Activated T-cell treated with anti-CD3 and anti-CD28 coated beads, Interleukin-2, amount 50 U/mL, for 24 hours (primary cell): ENCODE measurements at regions not wholly inside any gene's neighbourhood (a gene's known extent, or its start where the extent isn't known, plus 50 kb on each side); places are given as distances from the start of the nearest gene placed in this dataset.
"Not testable (repeated sequence)": the region's sequence is repeated elsewhere in the genome, so short reads cannot be mapped to it uniquely, and the experiment has no call there.

ENCODE experiments used
- DNase-seq: peaks from one replicate; pipeline ENCODE4 v3.0.0-alpha.2; 2020
- H3K27ac Mint-ChIP-seq: 2 replicates; pipeline ENCODE4 v1.8.0; 2020; ENCODE audit warnings: mild to moderate bottlenecking, mixed read lengths
- H3K27me3 Mint-ChIP-seq: 2 replicates; pipeline ENCODE4 v1.8.0; 2020; ENCODE audit warnings: mixed read lengths
- H3K36me3 Mint-ChIP-seq: 2 replicates; pipeline ENCODE4 v1.8.0; 2020; ENCODE audit warnings: low read depth, mixed read lengths
- H3K4me1 Mint-ChIP-seq: 2 replicates; pipeline ENCODE4 v1.8.0; 2020; ENCODE audit warnings: low read depth, mixed read lengths
- H3K4me3 Mint-ChIP-seq: 2 replicates; pipeline ENCODE4 v1.8.0; 2020; ENCODE audit warnings: mild to moderate bottlenecking, moderate library complexity, mixed read lengths
- H3K9me3 Mint-ChIP-seq: 2 replicates; pipeline ENCODE4 v1.8.0; 2020; ENCODE audit warnings: mixed read lengths

- Mint-ChIP-seq H3K9me3 (no peaks in the 10 kb centered on the region), H3K27ac (no peak overlapping the region), H3K4me3 (no peak overlapping the region), H3K4me1 (no peaks in the 10 kb centered on the region), H3K36me3 (no peaks in the 10 kb centered on the region), H3K27me3 (peaks cover 7% of the 10 kb centered on the region)
- no peak for DNase-seq
Observed at GRCh38 chr10:33883881-33884280, 549.4 kb upstream of the NRP1 start.

- Mint-ChIP-seq H3K27me3 (peaks cover 7% of the 10 kb centered on the region), H3K36me3 (no peaks in the 10 kb centered on the region), H3K4me3 (no peak overlapping the region), H3K4me1 (no peaks in the 10 kb centered on the region), H3K9me3 (no peaks in the 10 kb centered on the region), H3K27ac (no peak overlapping the region)
- no peak for DNase-seq
Observed at GRCh38 chr10:33882996-33883395, 548.5 kb upstream of the NRP1 start.

DNA sequence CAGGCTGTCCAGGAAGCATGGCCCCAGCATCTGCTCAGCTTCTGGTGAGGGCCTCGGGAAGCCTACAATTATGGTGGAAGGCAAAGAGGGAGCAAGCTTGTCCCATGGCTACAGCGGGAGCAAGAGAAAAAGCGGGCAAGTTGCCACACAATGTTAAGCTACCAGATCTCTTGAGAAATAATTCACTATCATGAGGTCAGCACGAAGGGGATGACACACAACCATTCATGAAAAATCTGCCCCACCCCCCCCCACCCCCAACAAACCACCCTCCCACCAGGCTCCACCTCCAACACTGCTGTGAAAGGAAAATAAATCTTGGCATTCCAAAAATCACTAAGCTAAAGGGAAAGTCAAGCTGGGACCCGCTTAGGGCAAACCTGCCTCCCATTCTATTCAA lies 545.8 kb upstream of the NRP1 start:
- H3K27me3 Mint-ChIP-seq: peaks cover 10% of the 10 kb centered on the region

DNA sequence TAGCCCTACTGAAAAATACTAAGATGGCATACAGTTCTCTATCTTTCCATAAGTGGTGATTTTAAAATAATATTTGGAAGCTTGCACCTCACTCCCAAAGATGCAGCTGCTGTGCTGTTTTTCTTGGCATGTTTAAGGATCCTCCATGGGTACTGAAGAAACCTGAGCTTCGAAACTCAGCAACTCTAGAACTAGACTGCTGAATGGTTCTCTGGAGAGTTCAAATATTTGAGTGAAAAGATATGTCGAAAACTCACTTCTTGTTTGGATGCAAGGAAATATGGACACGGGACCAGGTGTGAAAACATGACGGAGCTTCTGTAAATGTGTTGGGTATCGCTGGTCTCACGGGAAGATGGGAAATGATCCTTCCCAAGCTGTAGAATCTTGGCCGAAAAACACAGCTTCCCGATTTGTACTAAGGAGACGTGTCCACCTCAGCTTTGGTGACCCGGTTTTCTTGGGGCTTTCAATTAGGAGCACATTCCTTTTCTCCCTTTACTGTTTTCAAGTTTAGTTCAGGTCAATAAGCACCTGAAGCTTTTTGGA lies 543.8 kb upstream of the NRP1 start:
- Mint-ChIP-seq H3K4me3 (no peak overlapping the region), H3K36me3 (no peaks in the 10 kb centered on the region), H3K4me1 (no peaks in the 10 kb centered on the region), H3K27me3 (peaks cover 10% of the 10 kb centered on the region), H3K9me3 (no peaks in the 10 kb centered on the region), H3K27ac (no peak overlapping the region)
- no peak for DNase-seq

More for the DNA sequence above, 545.8 kb upstream of the NRP1 start:
- no peak overlapping the region for H3K27ac Mint-ChIP-seq
- no peaks in the 10 kb centered on the region for H3K36me3 Mint-ChIP-seq
- no peak overlapping the region for H3K4me3 Mint-ChIP-seq
- H3K9me3 Mint-ChIP-seq: no peaks in the 10 kb centered on the region
- H3K4me1 Mint-ChIP-seq: no peaks in the 10 kb centered on the region
- DNase-seq: no peak

DNA sequence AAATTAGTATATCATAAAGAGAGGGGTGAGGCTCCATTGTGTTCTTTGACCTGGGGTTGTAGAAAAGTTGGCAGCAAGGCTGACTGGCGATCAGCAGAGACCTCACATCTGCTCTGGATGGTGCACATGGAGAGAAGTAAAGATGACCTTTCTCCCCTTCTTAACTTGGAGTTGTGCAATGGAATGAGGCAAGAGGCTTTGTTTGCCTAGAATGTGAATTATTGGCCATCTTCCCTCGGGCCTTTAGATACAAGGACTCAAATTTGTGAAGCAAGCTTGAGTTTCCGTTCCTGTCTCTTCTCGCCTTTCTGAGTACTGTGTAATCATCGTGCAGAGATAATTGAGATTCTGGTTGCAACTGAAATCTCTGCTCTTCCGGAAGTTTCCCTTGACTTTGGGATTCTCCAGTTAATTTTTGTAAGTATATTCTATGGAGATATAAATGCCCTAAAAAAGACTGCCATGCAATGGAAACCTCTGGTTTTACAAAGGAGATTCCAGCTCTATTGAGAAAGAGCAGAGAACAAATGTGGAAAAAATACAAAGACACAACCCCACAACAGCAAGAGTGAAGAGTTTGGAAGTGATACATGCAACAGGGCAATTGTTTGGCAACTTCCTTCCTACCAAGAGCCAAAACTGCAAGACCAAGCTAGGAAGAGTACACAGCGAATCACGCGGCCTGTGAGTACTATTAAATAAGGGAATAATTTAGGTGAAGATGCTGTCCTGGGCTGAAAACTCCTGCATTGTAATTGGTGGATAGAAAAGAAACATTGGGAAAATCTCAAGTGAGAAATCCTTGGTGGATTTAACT lies 542.3 kb upstream of the NRP1 start:
- DNase-seq: no peak
- Mint-ChIP-seq H3K4me3 (no peak overlapping the region), H3K27ac (no peak overlapping the region), H3K36me3 (no peaks in the 10 kb centered on the region), H3K4me1 (no peaks in the 10 kb centered on the region), H3K9me3 (no peaks in the 10 kb centered on the region), H3K27me3 (peaks cover 9% of the 10 kb centered on the region)

DNA sequence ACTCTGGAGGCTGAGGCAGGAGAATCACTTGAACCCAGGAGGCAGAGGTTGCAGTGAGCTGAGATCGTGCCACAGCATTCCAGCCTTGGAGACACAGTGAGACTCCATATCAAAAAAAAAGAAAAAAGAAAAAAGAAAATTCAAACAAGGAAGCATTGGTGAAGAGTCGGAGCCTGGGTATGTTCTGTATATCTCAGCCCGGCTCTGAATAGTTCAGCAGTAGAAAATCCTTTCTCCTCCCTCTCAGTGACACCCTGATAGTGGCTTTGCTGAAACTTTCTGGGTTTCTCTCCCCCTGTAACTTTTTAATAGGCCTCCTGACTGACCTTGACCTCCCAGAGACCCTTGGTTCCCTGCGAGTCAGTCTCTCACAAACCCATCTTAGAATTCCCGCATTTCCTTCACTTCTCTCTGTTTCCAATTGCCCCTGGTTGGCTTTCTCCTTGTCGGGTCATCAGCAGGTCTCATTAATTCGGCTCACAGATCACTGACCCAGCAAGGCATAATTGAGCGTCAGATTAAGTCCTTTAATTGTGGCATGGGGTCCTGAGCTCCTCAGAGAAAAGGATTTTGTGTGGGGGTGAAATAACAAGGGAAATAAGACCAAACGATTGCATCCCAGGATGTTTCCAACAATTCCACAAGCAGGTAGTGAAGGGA lies 541.6 kb upstream of the NRP1 start:
- Mint-ChIP-seq H3K4me3 (no peak overlapping the region), H3K9me3 (no peaks in the 10 kb centered on the region), H3K4me1 (no peaks in the 10 kb centered on the region), H3K27ac (no peak overlapping the region), H3K27me3 (peaks cover 5% of the 10 kb centered on the region), H3K36me3 (no peaks in the 10 kb centered on the region)
- no peak for DNase-seq

DNA sequence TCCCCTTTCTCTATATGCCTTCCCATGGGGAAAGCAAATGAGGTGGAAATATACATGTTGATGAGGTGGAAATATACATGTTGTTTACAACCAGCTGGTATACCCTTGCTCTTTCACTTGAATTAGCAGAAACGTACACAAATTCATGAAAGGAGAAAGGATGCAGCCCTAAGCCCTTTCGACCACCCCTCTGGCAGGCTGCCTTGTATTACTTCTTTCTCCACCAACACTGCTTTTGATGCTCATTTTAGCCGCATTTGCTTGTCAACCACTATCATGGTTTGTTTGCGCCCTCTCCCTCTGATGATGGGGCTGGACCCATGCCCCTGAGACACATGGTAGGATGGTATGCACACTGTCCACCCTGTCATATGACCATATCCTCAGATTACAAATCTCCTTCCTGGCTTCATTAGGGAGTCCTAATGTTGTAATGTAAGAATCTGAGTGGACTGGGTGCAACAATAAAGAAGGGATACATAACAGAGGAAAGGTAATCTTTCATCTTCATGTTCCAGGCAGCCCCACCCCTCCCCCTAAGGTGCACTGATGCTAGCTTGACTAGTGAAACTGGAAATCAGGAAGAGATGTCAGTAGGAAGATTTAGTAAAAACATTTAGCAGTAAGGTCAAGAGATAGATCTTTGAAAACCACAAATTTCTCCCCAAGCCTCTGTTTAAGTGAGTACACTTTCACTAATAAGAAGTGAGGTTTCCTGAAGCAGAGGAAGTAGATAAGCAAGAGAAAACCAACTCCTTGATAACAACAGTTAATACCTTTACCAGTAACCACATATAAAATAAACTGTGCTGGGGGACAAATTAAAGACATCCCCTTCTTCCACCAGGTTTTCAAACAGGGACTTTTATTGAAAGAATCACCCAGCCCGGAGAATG lies 536.8 kb upstream of the NRP1 start:
- H3K27ac Mint-ChIP-seq: no peak overlapping the region
- no peak for DNase-seq
- H3K27me3 Mint-ChIP-seq: peaks cover 19% of the 10 kb centered on the region
- no peaks in the 10 kb centered on the region for H3K9me3 Mint-ChIP-seq
- no peaks in the 10 kb centered on the region for H3K4me1 Mint-ChIP-seq
- no peak overlapping the region for H3K4me3 Mint-ChIP-seq
- H3K36me3 Mint-ChIP-seq: no peaks in the 10 kb centered on the region

GRCh38 chr10:33869481-33869880 lies 535.0 kb upstream of the NRP1 start:
- H3K4me1 Mint-ChIP-seq: no peaks in the 10 kb centered on the region
- H3K27me3 Mint-ChIP-seq: peaks cover 19% of the 10 kb centered on the region
- H3K36me3 Mint-ChIP-seq: no peaks in the 10 kb centered on the region
- no peak for DNase-seq
- no peaks in the 10 kb centered on the region for H3K9me3 Mint-ChIP-seq
- H3K4me3 Mint-ChIP-seq: no peak overlapping the region
- no peak overlapping the region for H3K27ac Mint-ChIP-seq

DNA sequence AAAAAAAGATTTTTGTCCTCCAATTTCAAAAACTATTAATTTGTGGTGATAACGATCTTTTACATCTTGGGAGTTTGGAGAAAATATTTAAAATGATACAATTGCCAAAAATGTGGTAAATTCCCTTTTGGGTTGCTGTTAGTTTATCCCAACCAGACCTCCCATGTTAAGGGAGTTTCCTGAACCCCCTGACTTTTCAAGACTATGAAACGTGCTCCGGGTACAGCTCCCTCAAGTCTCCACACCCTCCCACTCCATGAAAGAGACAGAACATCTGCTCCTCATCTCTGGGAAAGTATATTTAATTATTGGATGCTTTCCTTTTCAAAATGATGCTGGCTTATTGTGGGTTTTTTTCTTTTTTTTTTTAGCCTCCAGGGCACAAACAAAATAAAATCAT lies 534.6 kb upstream of the NRP1 start:
- no peaks in the 10 kb centered on the region for H3K4me1 Mint-ChIP-seq

DNA sequence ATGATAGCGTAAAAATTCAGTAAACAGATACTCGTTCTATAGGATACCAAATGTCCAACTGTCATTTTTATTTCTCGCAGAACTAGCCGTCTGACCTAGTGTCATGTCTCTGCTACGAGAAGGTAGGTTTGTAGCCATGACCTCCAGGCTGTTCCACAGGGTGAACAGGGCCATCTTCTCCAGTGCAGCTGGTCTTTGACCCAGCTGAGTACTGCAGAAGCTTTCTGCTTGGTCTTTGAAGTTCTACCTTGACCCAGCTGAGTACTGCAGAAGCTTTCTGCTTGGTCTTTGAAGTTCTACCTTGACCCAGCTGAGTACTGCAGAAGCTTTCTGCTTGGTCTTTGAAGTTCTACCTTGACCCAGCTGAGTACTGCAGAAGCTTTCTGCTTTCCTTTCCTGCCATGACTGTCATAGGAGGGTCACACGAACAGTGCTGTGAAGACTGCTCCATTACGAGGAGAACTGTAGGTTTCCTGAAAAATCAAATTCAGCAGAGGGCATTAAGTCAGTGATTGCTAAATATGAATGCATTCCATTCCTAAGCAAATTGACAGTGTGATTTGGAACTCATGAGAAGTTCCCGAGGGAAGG lies 532.8 kb upstream of the NRP1 start:
- not testable (repeated sequence) for H3K27ac Mint-ChIP-seq, H3K9me3 Mint-ChIP-seq, DNase-seq, H3K4me3 Mint-ChIP-seq, H3K36me3 Mint-ChIP-seq, H3K4me1 Mint-ChIP-seq
- H3K27me3 Mint-ChIP-seq: peaks cover 23% of the 10 kb centered on the region

More for the DNA sequence above, 534.6 kb upstream of the NRP1 start:
- no peak overlapping the region for H3K27ac Mint-ChIP-seq
- H3K27me3 Mint-ChIP-seq: peaks cover 19% of the 10 kb centered on the region
- H3K4me3 Mint-ChIP-seq: no peak overlapping the region
- H3K9me3 Mint-ChIP-seq: no peaks in the 10 kb centered on the region
- no peaks in the 10 kb centered on the region for H3K36me3 Mint-ChIP-seq
- DNase-seq: no peak

DNA sequence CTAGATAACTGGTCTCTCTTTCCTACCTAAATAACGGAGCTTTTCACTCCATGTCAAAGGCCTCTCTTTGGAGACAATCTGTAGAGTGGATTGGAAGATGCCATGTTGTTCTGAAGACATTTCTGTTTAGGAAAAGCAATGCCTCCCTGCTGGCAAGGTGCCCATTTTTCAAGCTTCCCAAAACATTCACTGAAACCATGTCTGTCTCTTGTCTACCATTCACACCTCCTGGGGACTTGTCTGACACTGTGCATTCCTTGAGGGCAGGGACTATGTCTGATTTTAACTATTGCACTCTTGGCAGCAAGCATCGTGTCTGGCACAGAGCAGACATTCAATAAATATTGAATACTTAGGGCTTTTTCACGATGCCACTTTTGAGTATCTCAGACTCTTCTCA lies 528.9 kb upstream of the NRP1 start:
- Mint-ChIP-seq H3K27ac (no peak overlapping the region), H3K4me3 (no peak overlapping the region), H3K36me3 (no peaks in the 10 kb centered on the region), H3K27me3 (peaks cover 20% of the 10 kb centered on the region), H3K9me3 (no peaks in the 10 kb centered on the region), H3K4me1 (peaks cover 2% of the 10 kb centered on the region)
- no peak for DNase-seq

DNA sequence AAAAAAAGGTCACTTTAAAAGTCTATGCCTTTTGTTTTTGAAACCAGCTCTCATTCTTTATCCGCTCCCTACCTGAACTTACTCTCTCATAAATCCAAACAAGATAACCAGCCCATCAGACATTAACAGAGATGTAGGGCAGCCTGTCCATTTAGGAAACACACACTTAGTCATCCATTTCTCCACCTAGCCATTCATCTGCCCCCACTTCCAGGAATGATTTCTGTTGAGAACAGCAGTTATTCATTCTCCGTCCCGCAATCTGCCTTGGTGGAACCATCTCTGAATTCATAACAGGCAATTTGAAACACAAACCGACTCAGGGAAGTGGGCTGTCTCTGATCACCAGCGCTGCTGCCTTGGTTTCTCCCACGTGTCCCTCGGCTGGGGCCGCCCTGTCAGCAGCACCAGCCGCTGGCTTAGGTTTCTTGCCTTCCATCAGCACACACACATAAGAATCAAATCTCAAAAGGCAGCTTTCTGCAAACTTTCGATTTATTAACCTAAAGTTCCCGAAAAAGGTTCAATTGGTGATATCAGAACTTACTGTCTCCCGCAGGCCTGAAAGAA lies 528.2 kb upstream of the NRP1 start:
- DNase-seq: no peak
- Mint-ChIP-seq H3K4me1 (peaks cover 2% of the 10 kb centered on the region), H3K9me3 (no peaks in the 10 kb centered on the region), H3K27ac (no peak overlapping the region), H3K36me3 (no peaks in the 10 kb centered on the region), H3K27me3 (peaks cover 19% of the 10 kb centered on the region), H3K4me3 (no peak overlapping the region)

DNA sequence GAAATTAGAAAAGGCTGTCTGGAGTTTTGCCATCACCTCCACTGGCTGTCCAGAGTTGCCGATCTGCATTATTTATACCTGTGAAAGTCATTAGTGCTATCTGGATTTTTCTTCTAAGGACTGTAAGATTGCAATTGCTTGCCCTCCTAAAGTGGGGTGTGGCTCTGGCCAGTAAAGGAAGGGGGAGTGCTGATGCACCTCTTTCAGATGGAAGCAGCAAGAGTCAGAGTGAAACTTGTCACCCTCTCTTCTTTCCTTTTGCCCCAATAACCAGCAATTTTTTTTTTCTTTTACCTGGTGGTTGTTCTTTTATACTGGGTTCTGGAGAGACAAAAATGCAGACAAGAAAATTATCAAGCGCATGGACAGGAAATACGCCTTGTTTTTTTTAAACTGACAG lies 527.4 kb upstream of the NRP1 start:
- Mint-ChIP-seq H3K4me1 (peaks cover 2% of the 10 kb centered on the region), H3K4me3 (no peak overlapping the region), H3K36me3 (no peaks in the 10 kb centered on the region), H3K27me3 (peaks cover 17% of the 10 kb centered on the region), H3K9me3 (no peaks in the 10 kb centered on the region), H3K27ac (no peak overlapping the region)
- DNase-seq: no peak
